Erythroblast (primary cell): ENCODE measurements at regions not wholly inside any gene's neighbourhood (a gene's known extent, or its start where the extent isn't known, plus 50 kb on each side); places are given as distances from the start of the nearest gene placed in this dataset.

Source experiments
- GATA1 ChIP-seq: IDR thresholded peaks from 2 replicates; pipeline ENCODE4 v1.6.1; 2011; ENCODE audit warnings: low read depth, mild to moderate bottlenecking, control low read depth, low read length, moderate library complexity
- POLR2A ChIP-seq: IDR thresholded peaks from 2 replicates; pipeline ENCODE4 v1.6.1; 2011; ENCODE audit warnings: mild to moderate bottlenecking, low read length

DNA sequence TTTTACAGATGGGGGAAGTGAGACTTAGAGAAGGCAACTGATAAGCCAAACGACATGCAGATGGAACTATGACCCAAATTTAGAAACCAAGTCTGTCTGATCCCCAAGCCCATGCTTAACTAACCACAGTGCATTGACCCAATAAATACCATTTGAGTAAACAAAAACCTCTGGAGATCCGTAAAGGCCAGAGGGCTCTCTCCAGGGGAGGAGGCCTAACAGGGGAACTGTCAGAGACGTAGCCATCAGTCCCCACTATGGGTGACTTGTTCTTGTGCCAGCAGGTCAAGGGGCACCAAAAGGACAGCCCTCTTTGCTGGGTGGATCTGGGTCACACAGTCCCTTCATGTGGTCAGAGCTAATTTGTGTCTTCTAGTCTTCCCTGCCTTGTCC is 420.2 kb downstream of the BCOR start:
- TF ChIP-seq POLR2A (no peak), GATA1 (no peak)
